ENCODE measurements at regions not wholly inside any gene's neighbourhood (a gene's known extent, or its start where the extent isn't known, plus 50 kb on each side); places are given as distances from the start of the nearest gene placed in this dataset.
"Not testable (repeated sequence)": the region's sequence is repeated elsewhere in the genome, so short reads cannot be mapped to it uniquely, and the experiment has no call there.

DNA sequence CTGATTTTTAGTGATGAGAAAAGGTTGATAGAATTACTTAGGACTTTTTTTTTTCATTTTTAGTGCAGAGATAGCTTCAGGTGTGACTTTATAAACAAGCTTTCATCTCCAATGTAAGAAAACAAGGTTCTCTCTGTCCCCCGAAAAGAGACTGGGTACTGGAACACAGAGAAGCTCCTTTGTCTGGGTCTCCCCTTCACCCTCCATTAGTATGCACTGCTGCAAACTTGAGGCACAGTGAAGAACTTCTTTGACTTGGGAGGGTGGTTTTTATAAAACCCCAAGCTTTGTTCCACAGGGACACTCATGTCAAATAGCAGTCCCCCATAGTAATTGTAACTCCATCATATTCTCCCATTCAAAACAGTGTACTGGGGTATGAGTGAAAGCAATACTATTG, 93.5 kb upstream of the SOX2 start:
- no peak for DNase-seq
- ChIA-PET CTCF (interaction anchor here (0.6 to 0.7 kb wide), 2 partner anchors 294 to 1973 kb away, joined by 3 to 4 read pairs; no protein-coding TSS in a partner anchor), POLR2A (no interaction called here)
- Mint-ChIP-seq H3K4me1 (no peaks in the 10 kb centered on the region), H3K27ac (no peak overlapping the region), H3K27me3 (no peaks in the 10 kb centered on the region), H3K9me3 (no peaks in the 10 kb centered on the region), H3K4me3 (no peak overlapping the region), H3K36me3 (ENCODE audit: low read depth) (no peaks in the 10 kb centered on the region)

GRCh38 chr3:181616088-181617070, 95.3 kb upstream of the SOX2 start:
- no peaks in the 10 kb centered on the region for H3K36me3 Mint-ChIP-seq (ENCODE audit: low read depth)
- no peaks in the 10 kb centered on the region for H3K9me3 Mint-ChIP-seq
- H3K27me3 Mint-ChIP-seq, result no peaks in the 10 kb centered on the region
- ChIA-PET POLR2A (no interaction called here), CTCF (no interaction called here)
- H3K4me3 Mint-ChIP-seq, result no peak overlapping the region
- no peak for DNase-seq
- H3K4me1 Mint-ChIP-seq, result no peaks in the 10 kb centered on the region
- no peak overlapping the region for H3K27ac Mint-ChIP-seq

DNA sequence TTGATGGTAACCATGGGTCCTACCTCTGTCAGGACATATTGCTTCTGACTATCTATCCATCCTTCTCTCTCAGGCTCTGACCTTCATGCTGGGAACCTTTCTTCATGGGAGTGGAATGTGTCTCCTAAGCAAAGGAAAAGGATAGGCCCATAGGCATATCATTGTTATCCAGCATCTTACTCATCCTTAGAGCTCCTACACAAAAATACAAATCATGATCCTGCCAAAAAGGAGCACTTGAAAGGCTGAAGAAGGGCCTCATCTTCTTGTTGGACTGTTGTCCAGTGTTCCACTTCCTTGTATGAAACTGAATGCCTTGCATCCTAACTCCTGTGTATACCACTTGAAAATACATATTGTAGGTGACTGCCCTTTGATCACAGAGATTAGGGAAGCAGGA, 96.1 kb upstream of the SOX2 start:
- H3K36me3 Mint-ChIP-seq (ENCODE audit: low read depth), result no peaks in the 10 kb centered on the region
- POLR2A ChIA-PET, result no interaction called here
- no peak overlapping the region for H3K4me3 Mint-ChIP-seq
- CTCF ChIA-PET, result no interaction called here
- H3K9me3 Mint-ChIP-seq, result no peaks in the 10 kb centered on the region
- H3K27me3 Mint-ChIP-seq, result no peaks in the 10 kb centered on the region
- H3K4me1 Mint-ChIP-seq, result no peaks in the 10 kb centered on the region
- DNase-seq, result no peak
- H3K27ac Mint-ChIP-seq, result no peak overlapping the region

DNA sequence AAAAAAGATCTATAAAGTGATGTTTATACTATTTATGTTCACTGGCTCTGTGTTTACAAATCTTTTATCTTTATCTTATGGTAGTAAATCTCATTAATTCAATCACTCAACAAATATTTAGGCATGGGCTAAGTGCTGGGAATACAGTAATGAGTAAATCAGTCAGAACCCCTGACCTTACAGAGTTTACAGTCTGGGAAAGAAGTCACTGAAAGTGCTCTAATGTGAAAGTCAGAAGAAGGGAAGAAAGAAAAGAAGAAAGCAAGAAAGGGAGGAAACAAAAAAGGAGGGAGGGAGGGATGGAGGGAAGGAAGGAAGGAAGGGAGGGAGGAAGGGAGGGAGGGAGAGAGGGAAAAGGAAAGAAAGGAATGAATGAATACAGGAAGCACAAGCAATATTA, 96.8 kb upstream of the SOX2 start:
- H3K4me1 Mint-ChIP-seq, result no peaks in the 10 kb centered on the region
- H3K4me3 Mint-ChIP-seq, result no peak overlapping the region
- no peaks in the 10 kb centered on the region for H3K9me3 Mint-ChIP-seq
- POLR2A ChIA-PET, result no interaction called here
- H3K27ac Mint-ChIP-seq, result no peak overlapping the region
- CTCF ChIA-PET, result no interaction called here
- H3K27me3 Mint-ChIP-seq, result no peaks in the 10 kb centered on the region
- no peak for DNase-seq
- no peaks in the 10 kb centered on the region for H3K36me3 Mint-ChIP-seq (ENCODE audit: low read depth)

DNA sequence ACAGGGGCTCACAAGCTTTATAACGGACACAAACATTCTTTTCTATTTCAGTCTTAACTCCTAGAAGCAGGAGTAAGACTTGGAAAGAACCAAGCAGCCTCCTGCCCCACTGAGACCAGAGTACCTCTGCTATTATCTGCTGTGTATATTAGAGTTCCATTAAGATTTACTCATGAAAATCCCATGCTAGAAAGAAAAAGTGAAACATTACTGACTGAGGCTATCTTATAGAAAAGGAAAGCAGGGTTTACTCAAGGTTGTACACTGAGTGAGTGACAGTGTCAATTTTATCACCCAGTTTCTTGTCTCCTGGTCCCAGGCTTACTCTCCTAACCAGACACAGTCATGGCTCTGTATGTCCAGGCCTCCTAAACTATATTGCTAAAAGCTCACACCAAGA, 97.9 kb upstream of the SOX2 start:
- POLR2A ChIA-PET, result no interaction called here
- Mint-ChIP-seq H3K4me1 (no peaks in the 10 kb centered on the region), H3K36me3 (ENCODE audit: low read depth) (no peaks in the 10 kb centered on the region), H3K27me3 (no peaks in the 10 kb centered on the region), H3K9me3 (no peaks in the 10 kb centered on the region), H3K4me3 (no peak overlapping the region), H3K27ac (no peak overlapping the region)
- no peak for DNase-seq
- CTCF ChIA-PET, result no interaction called here

GRCh38 chr3:181613191-181613590, 98.5 kb upstream of the SOX2 start:
- Mint-ChIP-seq H3K4me1 (no peaks in the 10 kb centered on the region), H3K36me3 (ENCODE audit: low read depth) (no peaks in the 10 kb centered on the region), H3K9me3 (no peaks in the 10 kb centered on the region), H3K4me3 (no peak overlapping the region), H3K27ac (no peak overlapping the region), H3K27me3 (no peaks in the 10 kb centered on the region)
- ChIA-PET POLR2A (no interaction called here), CTCF (no interaction called here)
- DNase-seq, result no peak

DNA sequence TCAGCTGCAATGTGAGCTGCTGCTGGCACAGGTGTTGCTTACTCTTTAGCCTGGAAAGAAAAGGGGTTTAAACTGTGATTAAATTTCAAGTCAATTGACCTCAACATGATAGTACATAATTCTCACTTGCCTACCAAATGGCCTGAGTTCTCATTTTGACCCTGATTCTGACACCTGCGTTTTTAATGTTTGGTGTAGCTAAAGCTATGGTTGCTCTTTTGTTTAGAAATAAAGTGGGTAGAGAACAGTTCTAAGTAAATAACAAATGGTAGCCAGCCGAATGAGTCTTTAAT, 100.8 kb upstream of the SOX2 start:
- Mint-ChIP-seq H3K4me1 (no peaks in the 10 kb centered on the region), H3K36me3 (ENCODE audit: low read depth) (no peaks in the 10 kb centered on the region), H3K9me3 (no peaks in the 10 kb centered on the region), H3K27me3 (no peaks in the 10 kb centered on the region), H3K27ac (no peak overlapping the region), H3K4me3 (no peak overlapping the region)
- no peak for DNase-seq
- CTCF ChIA-PET, result interaction anchor here (0.6 kb wide), 1 partner anchor 323 kb away, joined by 3 read pairs; no protein-coding TSS in a partner anchor
- POLR2A ChIA-PET, result no interaction called here

GRCh38 chr3:181610083-181610972, 101.4 kb upstream of the SOX2 start:
- Mint-ChIP-seq H3K27me3 (no peaks in the 10 kb centered on the region), H3K36me3 (ENCODE audit: low read depth) (no peaks in the 10 kb centered on the region), H3K27ac (no peak overlapping the region), H3K9me3 (no peaks in the 10 kb centered on the region), H3K4me3 (no peak overlapping the region), H3K4me1 (no peaks in the 10 kb centered on the region)
- POLR2A ChIA-PET, result no interaction called here
- CTCF ChIA-PET, result interaction anchor here (0.6 kb wide), 1 partner anchor 324 kb away, joined by 3 read pairs; no protein-coding TSS in a partner anchor
- no peak for DNase-seq

- CTCF ChIA-PET, result no interaction called here
- H3K27me3 Mint-ChIP-seq, result no peaks in the 10 kb centered on the region
Observed at GRCh38 chr3:181609030-181609767, 102.5 kb upstream of the SOX2 start.

DNA sequence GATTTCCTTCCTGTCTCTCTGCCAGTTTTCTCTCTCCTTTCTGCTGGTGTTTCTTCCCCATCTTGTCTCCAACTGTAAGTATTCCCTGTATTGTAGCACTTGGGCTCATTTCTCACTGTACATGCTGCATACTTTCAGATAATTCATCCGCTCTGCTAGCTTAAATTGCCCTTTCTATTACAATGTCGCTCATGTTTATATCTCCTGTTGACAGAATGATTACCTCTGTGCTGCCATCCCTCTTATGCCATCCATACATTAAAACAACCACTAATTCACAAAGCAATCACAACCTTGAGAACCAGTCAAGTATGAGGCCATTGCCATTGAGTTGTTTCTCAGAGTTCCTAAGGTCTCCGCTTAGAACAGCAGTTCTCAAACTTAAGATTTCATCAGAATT, 107.5 kb upstream of the SOX2 start:
- Mint-ChIP-seq H3K27me3 (no peaks in the 10 kb centered on the region), H3K36me3 (ENCODE audit: low read depth) (no peaks in the 10 kb centered on the region)
- POLR2A ChIA-PET, result no interaction called here

More at GRCh38 chr3:181609030-181609767, 102.5 kb upstream of the SOX2 start:
- Mint-ChIP-seq H3K27ac (no peak overlapping the region), H3K36me3 (ENCODE audit: low read depth) (no peaks in the 10 kb centered on the region), H3K4me3 (no peak overlapping the region), H3K4me1 (no peaks in the 10 kb centered on the region), H3K9me3 (no peaks in the 10 kb centered on the region)
- no peak for DNase-seq
- POLR2A ChIA-PET, result no interaction called here

DNA sequence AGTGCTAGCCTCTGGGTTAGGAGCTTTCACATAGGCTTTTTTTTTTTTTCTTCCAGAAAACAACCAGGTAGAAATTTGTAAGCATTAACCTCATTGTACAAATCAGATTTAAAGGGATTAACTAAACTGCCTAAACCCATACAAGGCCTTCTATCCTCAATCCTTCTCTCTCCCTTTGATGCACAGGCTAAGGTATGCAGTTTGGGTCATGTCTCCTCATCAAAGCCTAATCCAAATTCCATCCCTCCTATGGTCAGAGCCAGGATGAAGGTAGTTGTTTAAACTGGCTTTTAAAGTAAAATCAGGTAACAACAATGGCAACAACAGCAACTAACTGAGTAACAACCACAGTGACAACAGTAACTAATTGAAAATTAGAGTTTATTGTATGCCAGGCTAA, 115.6 kb upstream of the SOX2 start:
- no peaks in the 10 kb centered on the region for H3K36me3 Mint-ChIP-seq (ENCODE audit: low read depth)
- peaks cover 13% of the 10 kb centered on the region for H3K9me3 Mint-ChIP-seq
- H3K27me3 Mint-ChIP-seq, result no peaks in the 10 kb centered on the region
- no peaks in the 10 kb centered on the region for H3K4me1 Mint-ChIP-seq
- ChIA-PET CTCF (no interaction called here), POLR2A (no interaction called here)
- H3K27ac Mint-ChIP-seq, result no peak overlapping the region
- no peak for DNase-seq
- H3K4me3 Mint-ChIP-seq, result no peak overlapping the region

More for the DNA sequence above, 107.5 kb upstream of the SOX2 start:
- CTCF ChIA-PET, result no interaction called here
- no peaks in the 10 kb centered on the region for H3K9me3 Mint-ChIP-seq
- no peak overlapping the region for H3K27ac Mint-ChIP-seq
- no peak for DNase-seq
- H3K4me3 Mint-ChIP-seq, result no peak overlapping the region
- no peaks in the 10 kb centered on the region for H3K4me1 Mint-ChIP-seq

DNA sequence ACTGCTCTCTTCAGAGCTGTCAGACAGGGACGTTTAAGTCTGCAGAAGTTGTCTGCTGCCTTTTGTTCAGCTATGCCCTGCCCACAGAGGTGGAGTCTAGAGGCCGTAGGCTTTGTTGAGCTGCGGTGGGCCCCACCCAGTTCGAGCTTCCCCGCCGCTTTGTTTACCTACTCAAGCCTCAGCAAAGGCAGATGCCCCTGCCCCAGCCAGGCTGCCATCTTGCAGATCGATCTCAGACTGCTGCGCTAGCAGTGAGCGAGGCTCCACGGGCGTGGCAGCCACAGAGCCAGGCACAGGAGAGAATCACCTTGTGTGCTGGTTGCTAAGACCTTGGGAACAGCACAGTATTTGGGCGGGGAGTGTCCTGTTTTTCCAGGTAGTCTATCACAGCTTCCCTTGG, 120.8 kb upstream of the SOX2 start:
- H3K36me3 Mint-ChIP-seq (ENCODE audit: low read depth); CTCF ChIA-PET; H3K4me3 Mint-ChIP-seq; H3K27ac Mint-ChIP-seq; H3K4me1 Mint-ChIP-seq; H3K27me3 Mint-ChIP-seq; DNase-seq; POLR2A ChIA-PET: not testable (repeated sequence)
- peaks cover 22% of the 10 kb centered on the region for H3K9me3 Mint-ChIP-seq

DNA sequence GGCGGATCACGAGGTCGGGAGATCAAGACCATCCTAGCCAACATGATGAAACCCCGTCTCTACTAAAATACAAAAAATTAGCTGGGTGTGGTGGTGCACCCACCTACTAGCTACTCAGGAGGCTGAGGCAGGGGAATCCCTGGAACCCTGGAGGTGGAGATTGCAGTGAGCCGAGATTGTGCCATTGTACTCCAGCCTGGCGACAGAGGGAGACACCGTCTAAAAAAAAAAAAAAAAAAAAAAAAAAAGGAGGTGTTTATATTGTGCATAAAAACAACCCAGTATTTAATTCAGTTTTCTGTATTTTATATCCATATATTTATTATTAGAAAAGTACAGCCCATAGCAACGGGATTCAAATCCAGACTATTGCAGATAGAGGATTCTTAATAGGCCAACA, 129.1 kb upstream of the SOX2 start:
- POLR2A ChIA-PET, result no interaction called here
- CTCF ChIA-PET, result no interaction called here
- no peaks in the 10 kb centered on the region for H3K36me3 Mint-ChIP-seq (ENCODE audit: low read depth)
- DNase-seq, result no peak
- H3K27me3 Mint-ChIP-seq, result no peaks in the 10 kb centered on the region
- no peak overlapping the region for H3K4me3 Mint-ChIP-seq
- no peak overlapping the region for H3K27ac Mint-ChIP-seq
- no peaks in the 10 kb centered on the region for H3K4me1 Mint-ChIP-seq
- H3K9me3 Mint-ChIP-seq, result peaks cover 5% of the 10 kb centered on the region
